H4 (cell line): ENCODE measurements at regions not wholly inside any gene's neighbourhood (a gene's known extent, or its start where the extent isn't known, plus 50 kb on each side); places are given as distances from the start of the nearest gene placed in this dataset.

Source experiments
- DNase-seq: peaks from one replicate; pipeline ENCODE4 v3.0.0-alpha.2; 2015; ENCODE audit warnings: low spot score

- no peak for DNase-seq
Measured at GRCh38 chr16:79334127-79334526, 266.4 kb downstream of the MAF start.

DNA sequence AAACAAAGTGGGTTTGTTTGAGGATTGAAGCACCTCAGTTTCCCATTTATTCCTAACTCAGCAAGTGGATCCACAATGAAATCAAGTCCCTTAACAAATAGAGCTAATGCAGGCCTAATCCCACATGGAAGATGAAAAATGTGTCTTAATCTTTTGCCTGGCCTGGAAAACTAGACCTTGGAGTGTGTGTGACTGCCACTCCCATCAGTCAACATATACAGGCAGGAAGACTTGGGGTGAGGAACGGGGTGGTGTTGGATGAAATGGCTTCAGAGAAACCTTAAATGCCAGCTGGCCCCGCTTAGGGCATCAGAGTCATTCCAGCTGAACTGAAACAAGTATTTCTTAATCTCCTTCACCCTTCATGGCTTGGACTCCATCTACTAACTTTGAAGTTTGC, 269.5 kb downstream of the MAF start:
- no peak for DNase-seq

DNA sequence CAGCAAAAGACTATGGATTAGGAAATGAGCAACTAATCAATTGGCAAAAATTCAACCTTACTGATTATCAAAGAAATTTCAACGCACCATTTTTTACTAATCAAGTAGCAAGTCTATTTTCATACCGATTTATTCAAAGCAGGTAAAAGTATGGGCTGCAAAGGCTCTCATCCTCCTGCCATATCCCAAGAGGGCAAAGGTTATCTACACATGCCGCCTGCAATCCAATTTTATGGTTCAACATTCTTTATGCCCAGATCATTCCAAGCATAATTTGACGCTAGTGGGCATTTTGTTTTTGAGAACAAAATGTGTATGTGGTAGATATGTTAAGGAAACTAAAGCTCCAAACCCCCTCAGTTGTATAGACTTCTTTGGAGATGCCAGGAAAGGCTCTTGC, 270.6 kb downstream of the MAF start:
- DNase-seq: no peak

- no peak for DNase-seq
Measured at GRCh38 chr16:79329166-79329521, 271.4 kb downstream of the MAF start.

DNA sequence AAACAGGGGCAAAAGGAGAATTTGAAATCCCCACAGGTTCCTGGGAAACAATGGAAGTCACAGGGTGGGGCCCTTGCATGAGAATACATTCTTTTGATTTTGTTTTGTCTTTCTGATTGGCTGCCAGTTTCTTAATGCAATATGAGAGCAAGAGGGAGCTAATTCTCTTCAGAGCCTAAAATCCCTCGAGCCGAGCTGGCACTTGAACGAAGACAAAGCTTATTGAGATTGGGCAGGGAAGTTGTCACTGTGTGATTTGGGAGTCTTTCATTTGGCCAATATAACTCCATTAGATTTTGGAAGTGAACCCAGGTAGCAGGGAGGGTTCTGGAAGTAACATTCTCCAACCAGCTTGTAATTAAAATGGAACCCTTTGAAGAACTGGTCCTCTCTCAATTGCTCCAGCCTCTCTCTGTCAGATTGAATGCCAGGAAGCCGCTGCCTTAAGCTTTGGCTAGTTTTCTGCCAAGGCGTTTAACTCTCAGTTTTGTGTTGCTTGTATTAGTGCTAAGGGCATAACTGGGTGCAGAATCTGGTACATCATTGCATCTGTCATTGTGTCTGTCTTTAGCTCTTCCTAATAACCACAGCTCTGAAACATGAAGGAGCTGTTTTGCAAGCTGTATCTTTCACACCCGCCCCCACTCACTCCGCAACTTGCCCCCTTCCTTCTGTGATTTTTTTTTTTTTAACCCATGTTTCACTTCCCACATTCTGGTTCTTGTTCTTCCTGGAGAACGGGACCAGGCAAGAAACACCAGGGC, 272.0 kb downstream of the MAF start:
- no peak for DNase-seq

DNA sequence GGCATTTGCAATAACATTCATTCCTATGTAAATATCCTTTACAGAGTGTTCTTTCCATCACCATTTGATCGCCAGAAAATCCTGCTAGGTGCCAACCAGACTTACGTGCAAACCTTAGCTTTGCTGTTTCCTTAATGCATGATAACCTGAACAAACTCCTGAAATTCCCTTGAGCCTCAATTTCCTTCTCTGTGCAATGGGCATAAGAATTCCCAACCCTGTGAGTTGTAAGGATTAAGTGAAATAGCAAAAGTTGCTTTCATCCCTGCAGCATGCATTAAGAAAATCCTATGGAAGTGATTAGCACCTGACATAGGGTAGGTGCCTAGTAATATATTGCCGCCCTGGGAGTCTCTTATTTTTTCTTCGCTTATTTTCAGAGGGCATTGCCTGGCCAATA, 272.7 kb downstream of the MAF start:
- no peak for DNase-seq

DNA sequence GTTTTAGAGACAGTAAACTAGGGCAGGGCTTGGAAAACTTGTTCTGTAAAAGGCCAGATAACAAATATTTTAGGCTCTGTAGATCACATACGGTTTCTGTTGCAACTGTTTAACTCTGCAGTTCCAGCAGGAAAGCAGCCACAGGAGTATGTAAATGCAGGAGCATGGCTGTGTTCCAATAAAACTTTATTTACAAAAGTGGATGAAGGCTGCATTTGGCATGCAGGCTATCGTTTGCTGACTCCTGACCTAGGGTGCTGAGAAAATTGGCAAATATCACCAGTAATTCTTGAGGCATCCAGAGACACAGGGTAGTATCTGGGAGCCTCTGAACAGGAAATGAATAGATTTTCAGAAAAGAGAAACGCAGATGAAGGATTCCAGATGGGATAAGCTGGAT, 274.0 kb downstream of the MAF start:
- no peak for DNase-seq

- no peak for DNase-seq
Measured at GRCh38 chr16:79325226-79325945, 275.2 kb downstream of the MAF start.

DNA sequence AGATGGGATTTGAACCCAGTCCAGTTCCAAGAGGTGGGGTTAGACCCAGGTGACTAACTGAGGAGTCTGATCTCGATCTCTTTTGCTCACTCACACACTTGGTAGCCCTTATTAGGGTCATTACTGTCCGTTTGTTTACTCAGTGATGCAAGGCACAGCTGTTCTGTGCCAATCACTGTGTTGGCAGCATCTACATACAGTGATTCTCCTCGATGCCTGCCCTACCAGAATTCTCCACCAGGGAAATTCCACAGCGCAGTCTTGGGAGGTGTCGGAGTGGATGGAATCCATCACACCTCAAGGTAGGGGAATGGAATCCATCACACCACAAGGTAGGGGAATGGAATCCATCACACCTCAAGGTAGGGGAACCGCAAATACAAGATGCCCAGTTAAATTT, 279.6 kb downstream of the MAF start:
- DNase-seq: no peak

GRCh38 chr16:79318143-79318899, 282.2 kb downstream of the MAF start:
- no peak for DNase-seq

- DNase-seq: no peak
Measured at GRCh38 chr16:79317521-79317920, 283.0 kb downstream of the MAF start.

- no peak for DNase-seq
Measured at GRCh38 chr16:79317026-79317425, 283.5 kb downstream of the MAF start.

- no peak for DNase-seq
Measured at GRCh38 chr16:79316004-79316458, 284.5 kb downstream of the MAF start.

DNA sequence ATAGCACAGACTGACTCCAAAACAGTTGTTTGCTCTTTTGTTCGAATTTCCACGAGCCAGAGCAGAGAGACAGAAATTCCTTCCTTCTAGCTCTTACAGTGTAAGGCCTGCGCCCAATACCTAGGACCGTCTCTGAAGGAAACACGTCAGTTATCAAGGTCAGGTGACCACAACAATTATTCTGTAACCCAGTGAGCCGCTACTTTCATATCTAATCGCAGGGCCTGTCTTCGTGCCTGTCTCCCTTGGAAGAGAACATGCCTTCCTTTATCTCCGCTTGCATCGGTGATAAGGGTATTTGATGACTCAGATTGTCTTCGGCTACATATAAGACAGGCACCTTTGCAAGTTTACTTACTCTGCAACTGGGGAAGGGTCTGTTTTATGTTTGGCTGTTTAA, 288.0 kb downstream of the MAF start:
- DNase-seq: no peak

- no peak for DNase-seq
Measured at GRCh38 chr16:79310710-79311109, 289.8 kb downstream of the MAF start.

DNA sequence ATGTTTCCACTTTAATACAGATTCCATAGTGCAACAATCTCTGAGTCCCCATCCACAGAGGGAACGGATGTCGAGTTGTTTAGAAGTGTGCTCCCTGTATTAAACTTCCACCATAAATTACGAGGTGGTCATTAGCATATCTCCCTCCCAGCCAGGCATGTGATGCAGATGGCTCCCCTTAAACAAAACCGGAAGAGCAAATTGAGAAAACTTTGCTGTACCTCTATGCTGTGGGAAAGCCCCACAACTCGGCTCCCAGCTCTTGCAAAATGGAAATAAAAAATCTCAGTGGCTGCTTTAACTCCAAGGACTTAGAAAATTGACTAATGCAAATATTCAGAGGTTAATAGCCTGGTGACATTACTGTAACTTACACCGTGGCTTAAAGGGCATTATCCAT, 290.9 kb downstream of the MAF start:
- no peak for DNase-seq

DNA sequence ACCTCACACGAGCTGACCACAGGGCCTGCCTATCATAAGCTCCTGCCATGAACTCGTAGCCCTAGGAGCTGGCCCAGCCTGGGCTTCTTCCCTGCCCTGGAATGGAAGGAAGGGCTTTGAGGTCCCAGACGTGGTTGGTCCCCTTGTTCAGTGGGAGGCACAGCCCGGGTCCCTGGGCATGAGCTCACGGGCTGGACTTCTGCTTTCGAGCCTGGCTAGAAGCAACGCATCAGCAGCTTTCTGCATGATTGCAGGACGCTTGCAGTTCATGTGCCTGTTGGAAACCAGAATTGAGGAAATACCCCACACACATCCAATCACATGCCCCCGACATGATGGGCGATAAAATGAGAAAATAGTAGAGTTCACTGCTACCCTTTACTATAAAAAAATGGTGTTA, 293.3 kb downstream of the MAF start:
- DNase-seq: no peak

DNA sequence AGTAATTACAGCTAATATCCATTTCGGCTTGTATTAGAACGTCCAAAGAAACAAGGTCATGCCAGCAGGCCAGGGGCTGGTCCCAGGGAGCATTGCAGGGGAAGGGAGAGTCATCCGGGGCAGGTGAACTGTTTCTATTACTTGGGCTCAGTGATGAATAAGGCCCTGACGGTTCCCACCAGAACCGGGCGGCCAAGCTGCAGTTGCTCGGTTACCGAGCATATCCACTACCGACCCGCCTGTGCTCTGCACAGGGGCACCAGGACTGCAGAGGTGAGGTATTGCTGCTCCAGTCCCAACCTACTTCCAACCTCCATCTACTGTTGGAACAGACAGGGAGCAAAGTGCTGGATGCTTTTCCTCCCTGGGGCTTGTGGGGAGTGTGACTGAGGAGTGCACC, 295.5 kb downstream of the MAF start:
- DNase-seq: no peak

GRCh38 chr16:79303959-79304387, 296.6 kb downstream of the MAF start:
- DNase-seq: no peak

DNA sequence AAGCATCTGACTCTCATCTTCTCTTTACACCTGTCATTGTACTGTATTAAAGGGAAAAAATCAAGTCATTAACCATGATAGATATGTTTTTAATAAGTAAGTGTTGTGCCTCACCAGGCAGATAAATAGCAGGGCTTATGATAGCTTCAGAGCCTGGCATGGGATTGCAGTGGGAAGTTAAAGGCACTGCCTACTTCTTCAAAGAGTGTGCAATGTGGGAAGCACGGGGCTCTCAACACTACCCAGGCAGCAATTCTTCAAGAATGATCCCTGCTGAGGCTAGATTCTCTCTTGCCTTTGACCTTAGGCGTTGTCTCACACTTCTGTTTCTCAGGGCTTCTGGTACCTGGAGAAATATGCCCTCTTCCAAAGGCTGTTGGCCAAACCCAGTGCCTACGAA, 297.3 kb downstream of the MAF start:
- no peak for DNase-seq

DNA sequence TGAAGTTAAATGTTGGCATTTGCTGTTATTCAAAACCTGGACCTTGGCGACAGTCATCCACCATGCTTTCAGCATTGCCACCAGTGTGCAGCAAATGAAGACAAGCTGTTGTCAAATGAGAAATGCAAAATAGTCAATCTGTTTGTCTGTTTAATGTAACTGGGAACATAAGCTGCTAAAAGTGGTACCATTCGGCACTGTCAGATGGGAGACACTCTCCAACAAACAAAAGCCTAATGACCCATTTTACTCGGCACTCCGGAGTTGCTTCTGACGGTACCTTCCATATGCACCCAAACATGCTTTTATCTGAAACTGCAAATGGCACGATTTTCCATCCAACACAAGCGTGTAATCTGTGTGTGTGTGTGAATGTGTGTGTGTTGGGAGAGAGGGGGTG, 297.8 kb downstream of the MAF start:
- no peak for DNase-seq

DNA sequence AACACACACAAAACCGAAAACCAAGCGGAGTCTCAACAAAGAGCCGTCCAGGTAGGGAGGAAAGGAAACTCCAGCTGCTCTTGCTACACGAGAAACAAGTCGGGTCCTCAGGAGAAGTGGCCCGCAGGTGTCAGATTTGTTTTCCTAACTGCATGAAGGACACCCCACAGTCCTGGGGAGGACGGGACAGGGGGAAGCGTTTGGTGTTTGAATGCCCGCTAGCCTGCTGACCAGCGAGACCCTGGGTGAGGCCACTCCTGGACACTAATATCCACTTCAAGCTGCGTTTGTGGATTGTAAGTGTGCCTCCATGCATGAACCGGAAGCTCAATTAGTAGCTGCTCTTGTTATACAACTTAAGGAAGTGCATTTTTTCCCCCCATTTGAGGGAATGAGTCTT, 299.5 kb downstream of the MAF start:
- DNase-seq: no peak
